Naive thymus-derived CD4-positive, alpha-beta T cell (primary cell): ENCODE measurements at regions not wholly inside any gene's neighbourhood (a gene's known extent, or its start where the extent isn't known, plus 50 kb on each side); places are given as distances from the start of the nearest gene placed in this dataset.

Experiments
- ATAC-seq: fragments of 150-1000 bp; cut with Tn5 transposase; 2 replicates; pipeline ENCODE4 v1.10.0; 2021; ENCODE audit warnings: mild to moderate bottlenecking, moderate library complexity
- CTCF ChIA-PET: fragments of 350-600 bp; sonication (Branson Sonifier 250); formaldehyde crosslinking; loops from one replicate; lab custom pipeline; 2021; ENCODE audit warnings: antibody characterized with exemption; lab: Charles Lee
- POLR2A ChIA-PET: fragments of 350-600 bp; sonication (Branson Sonifier 250); formaldehyde crosslinking; loops from one replicate; lab custom pipeline; 2021; ENCODE audit warnings: antibody characterized with exemption, inconsistent platforms; lab: Charles Lee
- DNase-seq, 9 donors: peaks; one replicate each; pipeline versions ENCODE4 v3.0.0 to v3.0.0-alpha.2; 2020 to 2022; ENCODE audit warnings: mixed read lengths in 1 of 9
- H3K27ac ChIP-seq: one replicate; pipeline ENCODE4 v1.7.0; 2013; ENCODE audit warnings: mild to moderate bottlenecking, low read depth, low read length, moderate library complexity
- H3K27me3 ChIP-seq, 2 donors: one replicate each; pipeline ENCODE4 v1.7.0; 2013; ENCODE audit warnings: low read length in 2 of 2, mild to moderate bottlenecking in 2 of 2, moderate library complexity in 2 of 2; ENCODE audit not compliant: control insufficient read depth in 2 of 2, insufficient read depth in 2 of 2
- H3K36me3 ChIP-seq, 3 experiments: 1 replicate in 2 of 3; 2 replicates in 1 of 3; pipeline ENCODE4 v1.7.0; 2013; ENCODE audit warnings: low read length in 3 of 3, mild to moderate bottlenecking in 3 of 3, moderate library complexity in 1 of 3; ENCODE audit not compliant: insufficient read depth in 3 of 3, control insufficient read depth in 2 of 3
- H3K4me1 ChIP-seq, 2 donors: one replicate each; pipeline ENCODE4 v1.7.0; 2013; ENCODE audit warnings: low read length in 2 of 2, mild to moderate bottlenecking in 2 of 2, moderate library complexity in 1 of 2; ENCODE audit not compliant: control insufficient read depth in 2 of 2, insufficient read depth in 2 of 2
- H3K4me3 ChIP-seq: 2 replicates; pipeline ENCODE4 v1.7.0; 2013; ENCODE audit warnings: mild to moderate bottlenecking, low read length
- H3K9me3 ChIP-seq, 3 experiments: 1 replicate in 2 of 3; 2 replicates in 1 of 3; pipeline ENCODE4 v1.7.0; 2013; ENCODE audit warnings: low read length in 3 of 3; ENCODE audit not compliant: control insufficient read depth in 2 of 3
- H3K27ac Mint-ChIP-seq, 9 donors: one replicate each; pipeline ENCODE4 v1.8.0; 2020 to 2022; ENCODE audit warnings: mixed read lengths in 9 of 9, mild to moderate bottlenecking in 8 of 9, moderate library complexity in 5 of 9, inconsistent platforms in 2 of 9
- H3K27me3 Mint-ChIP-seq, 5 donors: one replicate each; pipeline ENCODE4 v1.8.0; 2021 to 2022; ENCODE audit warnings: mixed read lengths in 5 of 5, mild to moderate bottlenecking in 1 of 5
- H3K36me3 Mint-ChIP-seq, 5 donors: one replicate each; pipeline ENCODE4 v1.8.0; 2020 to 2022; ENCODE audit warnings: mixed read lengths in 5 of 5, mild to moderate bottlenecking in 3 of 5, inconsistent platforms in 1 of 5
- H3K4me1 Mint-ChIP-seq, 7 donors: one replicate each; pipeline ENCODE4 v1.8.0; 2020 to 2022; ENCODE audit warnings: mixed read lengths in 7 of 7, mild to moderate bottlenecking in 3 of 7, inconsistent platforms in 1 of 7
- H3K4me3 Mint-ChIP-seq, 10 donors: one replicate each; pipeline ENCODE4 v1.8.0; 2020 to 2022; ENCODE audit warnings: mild to moderate bottlenecking in 10 of 10, mixed read lengths in 10 of 10, moderate library complexity in 6 of 10, inconsistent platforms in 2 of 10
- H3K9me3 Mint-ChIP-seq, 11 donors: one replicate each; pipeline ENCODE4 v1.8.0; 2020 to 2022; ENCODE audit warnings: mixed read lengths in 11 of 11, mild to moderate bottlenecking in 4 of 11, inconsistent platforms in 1 of 11, moderate library complexity in 1 of 11
- intact Hi-C, 2 donors: fragments of 100-400 bp; cut with micrococcal nuclease; formaldehyde crosslinking; loops; one replicate each; pipeline ENCODE4 v1.15.1; 2023

DNA sequence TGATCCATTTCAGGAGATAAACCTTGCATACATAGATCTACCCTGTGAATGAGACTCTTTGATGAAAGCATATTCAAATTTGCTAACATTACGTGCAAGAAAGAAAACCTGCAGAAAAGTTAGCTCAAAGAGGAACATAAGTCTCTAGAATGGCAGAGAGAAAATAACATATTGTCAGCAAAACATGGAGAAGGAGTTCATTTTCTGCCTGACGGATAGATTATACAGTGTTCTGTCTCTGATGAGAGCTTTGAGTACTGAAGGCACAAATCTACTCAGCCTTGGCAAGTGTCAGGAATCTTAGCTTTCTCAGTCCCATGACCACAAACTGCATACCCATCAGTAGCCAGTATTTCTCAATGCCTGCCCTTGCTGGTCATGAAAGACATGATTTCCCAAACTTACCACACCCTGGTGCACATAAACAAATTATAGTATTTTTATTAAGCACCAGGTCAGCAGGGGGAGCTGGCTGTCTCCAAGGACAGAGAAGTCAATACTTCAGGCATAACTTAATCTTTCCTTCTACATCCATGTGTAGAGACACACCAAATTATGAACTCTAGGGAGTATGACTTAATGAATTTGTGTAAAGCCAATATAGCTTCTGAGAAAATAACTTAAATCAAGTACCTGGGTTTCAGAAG, 401.2 kb upstream of the SOX11 start:
- Histone ChIP-seq H3K4me1 (no peaks in the 10 kb centered on the region), H3K27ac (no peak overlapping the region), H3K36me3 (no peaks in the 10 kb centered on the region), H3K9me3 (no peaks in the 10 kb centered on the region), H3K4me3 (no peak overlapping the region), H3K27me3 (peaks cover 0 to 2% of the 10 kb centered on the region in 2 donors)
- DNase-seq, result no peak
- intact Hi-C loops, result no loop called here
- Mint-ChIP-seq H3K27ac (no peak overlapping the region), H3K27me3 (no peaks in the 10 kb centered on the region), H3K36me3 (no peaks in the 10 kb centered on the region), H3K4me3 (no peak overlapping the region), H3K9me3 (peaks cover 0 to 5% (median 0%) of the 10 kb centered on the region in 11 donors), H3K4me1 (no peaks in the 10 kb centered on the region)
- ChIA-PET CTCF (no interaction called here), POLR2A (no interaction called here)
- no peak for ATAC-seq

DNA sequence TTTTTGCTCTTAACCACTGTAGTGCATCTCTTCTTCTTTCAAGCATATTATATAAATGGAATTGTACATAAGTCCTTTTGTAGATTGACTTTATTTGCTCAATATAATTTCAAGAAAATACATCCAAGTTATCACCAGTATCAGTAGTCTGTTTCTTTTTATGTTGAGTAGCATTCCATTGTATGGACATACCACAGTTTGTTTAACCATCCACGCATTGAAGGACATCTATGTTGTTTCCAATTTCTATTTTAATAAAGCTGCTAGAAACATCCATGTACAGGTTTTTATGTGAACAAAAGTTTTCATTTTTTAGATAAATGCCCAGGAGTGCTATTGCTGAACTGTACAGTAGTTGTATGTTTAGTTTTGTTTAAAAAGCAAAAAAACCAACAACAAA, 387.5 kb upstream of the SOX11 start:
- Histone ChIP-seq H3K9me3 (no peaks in the 10 kb centered on the region), H3K27me3 (no peaks in the 10 kb centered on the region), H3K36me3 (no peaks in the 10 kb centered on the region), H3K4me3 (no peak overlapping the region), H3K27ac (no peak overlapping the region), H3K4me1 (no peaks in the 10 kb centered on the region)
- Mint-ChIP-seq H3K36me3 (no peaks in the 10 kb centered on the region), H3K27ac (no peak overlapping the region), H3K4me3 (no peak overlapping the region), H3K9me3 (peaks cover 0 to 28% (median 6%) of the 10 kb centered on the region in 11 donors), H3K27me3 (no peaks in the 10 kb centered on the region), H3K4me1 (no peaks in the 10 kb centered on the region)
- ChIA-PET CTCF (no interaction called here), POLR2A (no interaction called here)
- no peak for DNase-seq
- intact Hi-C loops, result no loop called here
- no peak for ATAC-seq

DNA sequence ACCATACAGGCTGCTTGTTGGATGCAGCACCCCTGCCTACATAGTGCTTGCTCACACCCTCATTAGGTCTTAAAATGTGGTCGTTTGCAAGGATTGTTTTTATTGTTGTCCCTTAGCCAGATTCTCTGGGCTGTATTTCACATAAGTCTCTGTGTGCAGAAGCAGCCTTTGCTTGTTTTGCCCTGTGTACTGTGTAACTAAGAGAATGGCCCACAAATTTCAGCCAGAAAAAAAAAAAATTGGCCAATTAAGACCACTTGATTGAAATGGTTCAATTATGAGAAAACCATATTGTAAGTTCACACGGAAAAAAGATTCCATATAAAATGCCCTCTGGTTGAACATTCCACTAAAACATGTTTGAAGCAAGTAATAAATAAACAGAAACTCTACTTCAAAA, 377.1 kb upstream of the SOX11 start:
- Histone ChIP-seq H3K4me1 (no peaks in the 10 kb centered on the region), H3K9me3 (no peaks in the 10 kb centered on the region), H3K27me3 (no peaks in the 10 kb centered on the region), H3K36me3 (no peaks in the 10 kb centered on the region), H3K4me3 (no peak overlapping the region), H3K27ac (no peak overlapping the region)
- no peak overlapping the region for H3K27ac Mint-ChIP-seq
- H3K4me3 Mint-ChIP-seq, result no peak overlapping the region
- ChIA-PET CTCF (no interaction called here), POLR2A (no interaction called here)
- ATAC-seq, result no peak
- peaks cover 0 to 5% (median 0%) of the 10 kb centered on the region in 5 donors for H3K36me3 Mint-ChIP-seq
- no peaks in the 10 kb centered on the region for H3K4me1 Mint-ChIP-seq
- intact Hi-C loops, result no loop called here
- no peaks in the 10 kb centered on the region for H3K27me3 Mint-ChIP-seq
- H3K9me3 Mint-ChIP-seq, result peaks cover 0 to 22% (median 4%) of the 10 kb centered on the region in 11 donors
- DNase-seq, result no peak

DNA sequence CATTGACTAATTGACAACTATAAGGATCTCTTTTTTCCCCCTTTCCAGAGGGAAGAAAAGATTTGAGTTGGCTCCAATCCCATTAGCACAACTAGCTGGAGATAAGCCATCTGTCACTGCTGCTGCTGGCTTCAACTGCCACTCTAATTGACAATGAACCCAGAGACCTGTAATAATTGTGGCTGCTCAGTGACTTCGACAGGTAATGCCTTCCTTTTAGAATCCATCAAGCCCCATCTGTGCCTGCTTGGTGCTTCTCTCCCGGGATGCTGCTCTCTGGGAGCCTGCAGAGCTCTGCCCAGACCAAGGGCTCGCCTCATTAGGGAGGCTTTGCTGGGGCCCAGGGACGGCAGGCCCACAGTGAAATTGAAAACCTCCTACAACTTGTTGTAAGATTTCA, 376.7 kb upstream of the SOX11 start:
- no peaks in the 10 kb centered on the region for H3K27me3 Mint-ChIP-seq
- H3K9me3 Mint-ChIP-seq, result peaks cover 0 to 17% (median 4%) of the 10 kb centered on the region in 11 donors
- no peak for ATAC-seq
- H3K27me3 ChIP-seq, result no peaks in the 10 kb centered on the region
- H3K4me3 ChIP-seq, result no peak overlapping the region
- H3K36me3 ChIP-seq, result no peaks in the 10 kb centered on the region
- intact Hi-C loops, result no loop called here
- H3K36me3 Mint-ChIP-seq, result peaks cover 0 to 5% (median 0%) of the 10 kb centered on the region in 5 donors
- H3K4me3 Mint-ChIP-seq, result no peak overlapping the region
- no peak overlapping the region for H3K27ac Mint-ChIP-seq
- no peak for DNase-seq
- no peaks in the 10 kb centered on the region for H3K9me3 ChIP-seq
- no peak overlapping the region for H3K27ac ChIP-seq
- ChIA-PET POLR2A (no interaction called here), CTCF (no interaction called here)
- no peaks in the 10 kb centered on the region for H3K4me1 Mint-ChIP-seq
- H3K4me1 ChIP-seq, result no peaks in the 10 kb centered on the region

DNA sequence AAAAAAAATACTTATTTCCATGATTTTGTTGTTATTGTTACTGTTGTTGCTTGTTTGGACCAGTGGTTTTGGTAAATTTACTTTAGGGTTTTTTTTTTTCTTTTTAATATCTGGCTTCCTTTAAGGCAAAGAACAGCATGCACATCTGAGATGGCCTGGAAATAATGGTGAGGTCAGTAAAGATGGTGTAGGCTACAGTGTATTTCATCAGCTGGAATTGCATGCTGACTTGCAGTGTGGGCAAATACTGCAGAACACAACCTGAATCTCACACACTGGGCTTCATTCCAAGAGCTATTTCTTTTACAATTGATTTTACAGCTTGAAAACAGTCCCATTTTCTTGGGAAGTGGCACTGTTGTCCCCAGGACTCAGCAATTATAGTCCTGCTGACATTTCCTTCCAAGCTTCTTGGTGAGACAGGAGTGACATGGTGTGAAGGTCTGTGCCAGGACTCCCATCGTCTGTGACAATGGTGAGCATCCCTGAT, 376.1 kb upstream of the SOX11 start:
- Mint-ChIP-seq H3K4me3 (no peak overlapping the region), H3K27me3 (peaks cover 0 to 1% (median 0%) of the 10 kb centered on the region in 5 donors), H3K36me3 (peaks cover 0 to 5% (median 0%) of the 10 kb centered on the region in 5 donors), H3K9me3 (peaks cover 0 to 14% (median 3%) of the 10 kb centered on the region in 11 donors), H3K27ac (no peak overlapping the region), H3K4me1 (no peaks in the 10 kb centered on the region)
- Histone ChIP-seq H3K4me3 (no peak overlapping the region), H3K36me3 (no peaks in the 10 kb centered on the region), H3K27ac (no peak overlapping the region), H3K9me3 (no peaks in the 10 kb centered on the region), H3K27me3 (no peaks in the 10 kb centered on the region), H3K4me1 (no peaks in the 10 kb centered on the region)
- DNase-seq (no peak), ATAC-seq (no peak)
- intact Hi-C loops, result no loop called here
- CTCF ChIA-PET, result no interaction called here
- POLR2A ChIA-PET, result no interaction called here

DNA sequence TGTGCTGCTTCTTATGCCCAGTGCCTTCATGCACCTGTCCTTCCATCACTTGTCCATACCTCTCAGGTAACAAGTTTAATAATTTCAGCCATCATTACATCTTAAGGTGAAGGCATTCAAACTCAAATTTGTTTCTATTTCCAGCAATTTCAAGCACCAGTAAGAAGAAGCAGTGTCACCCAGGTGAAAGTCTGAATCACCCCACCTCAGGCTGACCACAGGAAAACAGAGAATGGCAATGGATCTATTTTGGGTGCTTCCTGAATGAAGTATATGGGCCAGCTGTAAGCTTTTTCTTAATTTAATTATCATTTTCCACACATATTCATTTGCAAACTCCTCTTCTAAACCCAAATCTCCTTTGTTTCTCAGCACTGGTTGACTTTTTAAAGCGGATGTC, 372.7 kb upstream of the SOX11 start:
- intact Hi-C loops, result no loop called here
- Histone ChIP-seq H3K36me3 (no peaks in the 10 kb centered on the region), H3K4me3 (no peak overlapping the region), H3K4me1 (no peaks in the 10 kb centered on the region), H3K27me3 (no peaks in the 10 kb centered on the region), H3K27ac (no peak overlapping the region), H3K9me3 (no peaks in the 10 kb centered on the region)
- H3K9me3 Mint-ChIP-seq, result peaks cover 0 to 14% (median 3%) of the 10 kb centered on the region in 11 donors
- POLR2A ChIA-PET, result no interaction called here
- H3K36me3 Mint-ChIP-seq, result peaks cover 0 to 5% (median 0%) of the 10 kb centered on the region in 5 donors
- no peak overlapping the region for H3K4me3 Mint-ChIP-seq
- DNase-seq (no peak), ATAC-seq (no peak)
- H3K27ac Mint-ChIP-seq, result no peak overlapping the region
- CTCF ChIA-PET, result no interaction called here
- no peaks in the 10 kb centered on the region for H3K4me1 Mint-ChIP-seq
- H3K27me3 Mint-ChIP-seq, result peaks cover 0 to 3% (median 0%) of the 10 kb centered on the region in 5 donors

DNA sequence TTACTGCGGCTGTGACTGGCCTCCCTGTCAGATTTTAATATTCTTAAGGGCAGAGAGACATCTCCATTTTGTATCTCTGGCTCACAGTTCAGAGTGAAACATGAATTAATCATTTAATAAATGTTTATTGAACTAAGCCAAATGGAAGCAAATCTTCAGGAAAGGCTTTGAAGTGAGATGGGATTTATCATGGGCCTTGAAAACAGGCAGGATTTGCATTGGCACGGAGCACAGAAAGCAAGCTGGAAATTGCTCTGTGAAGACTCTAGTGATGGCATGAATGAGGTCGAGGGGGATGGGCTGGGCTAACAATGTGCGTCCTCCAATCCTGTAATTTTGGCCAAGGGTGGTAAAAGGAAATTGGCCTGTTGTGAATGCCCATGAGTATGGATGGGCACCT, 369.8 kb upstream of the SOX11 start:
- no peak overlapping the region for H3K4me3 ChIP-seq
- ATAC-seq (no peak), DNase-seq (no peak)
- H3K27ac Mint-ChIP-seq, result no peak overlapping the region
- CTCF ChIA-PET, result no interaction called here
- peaks cover 0 to 16% (median 3%) of the 10 kb centered on the region in 11 donors for H3K9me3 Mint-ChIP-seq
- no peak overlapping the region for H3K4me3 Mint-ChIP-seq
- H3K4me1 Mint-ChIP-seq, result no peaks in the 10 kb centered on the region
- no peaks in the 10 kb centered on the region for H3K4me1 ChIP-seq
- intact Hi-C loops, result no loop called here
- H3K36me3 ChIP-seq, result no peaks in the 10 kb centered on the region
- H3K27ac ChIP-seq, result no peak overlapping the region
- H3K27me3 ChIP-seq, result no peaks in the 10 kb centered on the region
- POLR2A ChIA-PET, result no interaction called here
- H3K27me3 Mint-ChIP-seq, result peaks cover 0 to 3% (median 0%) of the 10 kb centered on the region in 5 donors
- H3K36me3 Mint-ChIP-seq, result peaks cover 0 to 5% (median 0%) of the 10 kb centered on the region in 5 donors
- no peaks in the 10 kb centered on the region for H3K9me3 ChIP-seq
